Karpas-422 (cell line): ENCODE measurements at regions not wholly inside any gene's neighbourhood (a gene's known extent, or its start where the extent isn't known, plus 50 kb on each side); places are given as distances from the start of the nearest gene placed in this dataset.

Experiments used
- DNase-seq: peaks from one replicate; pipeline ENCODE4 v3.0.0-alpha.2; 2015
- H2AFZ ChIP-seq: fragments of 200-600 bp; sonication (generic); 2 replicates; pipeline ENCODE4 v1.6.1; 2014; ENCODE audit warnings: antibody characterized with exemption, low read length, mixed read lengths
- H3K27ac ChIP-seq: fragments of 200-600 bp; sonication (generic); 2 replicates; pipeline ENCODE4 v1.5.1; 2014; ENCODE audit warnings: mild to moderate bottlenecking, low read length, moderate library complexity
- H3K27me3 ChIP-seq: fragments of 200-600 bp; sonication (generic); 2 replicates; pipeline ENCODE4 v1.6.1; 2014; ENCODE audit warnings: low read length, mixed read lengths
- H3K36me3 ChIP-seq: fragments of 200-600 bp; sonication (generic); 2 replicates; pipeline ENCODE4 v1.6.1; 2014; ENCODE audit warnings: low read length, mixed read lengths; ENCODE audit not compliant: insufficient read depth
- H3K4me1 ChIP-seq: fragments of 200-600 bp; sonication (generic); 2 replicates; pipeline ENCODE4 v1.6.1; 2014; ENCODE audit warnings: mild to moderate bottlenecking, low read length, mixed read lengths
- H3K4me2 ChIP-seq: fragments of 200-600 bp; sonication (generic); 2 replicates; pipeline ENCODE4 v1.6.1; 2014; ENCODE audit warnings: low read length, low read depth, mild to moderate bottlenecking; ENCODE audit not compliant: poor library complexity, severe bottlenecking
- H3K4me3 ChIP-seq: fragments of 200-600 bp; sonication (generic); 2 replicates; pipeline ENCODE4 v1.5.1; 2014; ENCODE audit warnings: mild to moderate bottlenecking, antibody characterized with exemption, low read length, mixed read lengths
- H3K79me2 ChIP-seq: fragments of 200-600 bp; sonication (generic); 2 replicates; pipeline ENCODE4 v1.6.1; 2014; ENCODE audit warnings: mild to moderate bottlenecking, low read length, mixed read lengths
- H3K9ac ChIP-seq: fragments of 200-600 bp; sonication (generic); 2 replicates; pipeline ENCODE4 v1.6.0; 2014; ENCODE audit warnings: low read length
- H3K9me2 ChIP-seq: fragments of 200-600 bp; sonication (generic), shearing (Covaris generic); replicated peaks from 2 replicates; pipeline ENCODE4 v1.6.0; 2014; ENCODE audit warnings: mild to moderate bottlenecking, low read length, moderate library complexity; ENCODE audit not compliant: insufficient read depth
- H3K9me3 ChIP-seq: fragments of 300-700, 200-600 bp; sonication (generic); 2 replicates; pipeline ENCODE4 v1.6.1; 2014; ENCODE audit warnings: low read length, mixed read lengths
- H4K20me1 ChIP-seq: fragments of 200-600 bp; sonication (generic); 2 replicates; pipeline ENCODE4 v1.6.1; 2014; ENCODE audit warnings: mild to moderate bottlenecking, antibody characterized with exemption, low read length, low read depth; ENCODE audit not compliant: insufficient read depth

GRCh38 chr13:86986448-86986847, 684.7 kb upstream of the SLITRK5 start:
- Histone ChIP-seq H3K9ac (no peak overlapping the region), H3K4me1 (no peaks in the 10 kb centered on the region), H3K4me3 (no peak overlapping the region), H3K9me2 (no peaks in the 10 kb centered on the region), H3K9me3 (no peaks in the 10 kb centered on the region), H3K79me2 (no peaks in the 10 kb centered on the region), H3K27me3 (no peaks in the 10 kb centered on the region), H3K36me3 (no peaks in the 10 kb centered on the region), H3K4me2 (no peak overlapping the region), H4K20me1 (no peaks in the 10 kb centered on the region), H3K27ac (no peak overlapping the region), H2AFZ (peak overlapping the region; percentile 95)
- no peak for DNase-seq

GRCh38 chr13:86992251-86992650, 678.9 kb upstream of the SLITRK5 start:
- H3K9ac ChIP-seq, result no peak overlapping the region
- H3K9me2 ChIP-seq, result no peaks in the 10 kb centered on the region
- H3K36me3 ChIP-seq, result no peaks in the 10 kb centered on the region
- H3K27me3 ChIP-seq, result no peaks in the 10 kb centered on the region
- no peak overlapping the region for H3K4me2 ChIP-seq
- no peak overlapping the region for H3K27ac ChIP-seq
- no peaks in the 10 kb centered on the region; the same call in 1 of the 2 replicates for H3K9me3 ChIP-seq
- H2AFZ ChIP-seq, result 0 out of 2 replicates have a peak overlapping the region, but pooled peaks have one; percentile 6
- no peak overlapping the region for H3K4me3 ChIP-seq
- no peaks in the 10 kb centered on the region for H3K79me2 ChIP-seq
- H4K20me1 ChIP-seq, result no peaks in the 10 kb centered on the region
- no peak for DNase-seq
- no peaks in the 10 kb centered on the region for H3K4me1 ChIP-seq

- Histone ChIP-seq H3K36me3 (no peaks in the 10 kb centered on the region), H3K4me1 (no peaks in the 10 kb centered on the region), H3K9me3 (no peaks in the 10 kb centered on the region), H3K27me3 (no peaks in the 10 kb centered on the region), H3K27ac (no peak overlapping the region), H3K9ac (no peak overlapping the region), H3K4me2 (no peak overlapping the region), H4K20me1 (no peaks in the 10 kb centered on the region), H2AFZ (0 out of 2 replicates have a peak overlapping the region, but pooled peaks have one; percentile 5), H3K4me3 (no peak overlapping the region), H3K79me2 (no peaks in the 10 kb centered on the region), H3K9me2 (no peaks in the 10 kb centered on the region)
- DNase-seq, result no peak
Observed at GRCh38 chr13:87003265-87003664, 667.9 kb upstream of the SLITRK5 start.

GRCh38 chr13:87005511-87005910, 665.7 kb upstream of the SLITRK5 start:
- Histone ChIP-seq H3K36me3 (no peaks in the 10 kb centered on the region), H3K4me1 (no peaks in the 10 kb centered on the region), H3K9me2 (no peaks in the 10 kb centered on the region), H3K27me3 (no peaks in the 10 kb centered on the region), H4K20me1 (no peaks in the 10 kb centered on the region), H3K9ac (no peak overlapping the region), H3K27ac (no peak overlapping the region), H3K79me2 (no peaks in the 10 kb centered on the region), H2AFZ (0 out of 2 replicates have a peak overlapping the region, but pooled peaks have one; percentile 66), H3K4me2 (no peak overlapping the region), H3K9me3 (peaks cover 6% of the 10 kb centered on the region; the same call in 1 of the 2 replicates), H3K4me3 (no peak overlapping the region)
- DNase-seq, result no peak

- no peaks in the 10 kb centered on the region for H3K9me3 ChIP-seq
- no peaks in the 10 kb centered on the region for H3K9me2 ChIP-seq
- H3K27ac ChIP-seq, result no peak overlapping the region
- no peaks in the 10 kb centered on the region for H4K20me1 ChIP-seq
- no peaks in the 10 kb centered on the region for H3K79me2 ChIP-seq
- no peak overlapping the region for H2AFZ ChIP-seq
- no peak overlapping the region for H3K4me2 ChIP-seq
- H3K4me3 ChIP-seq, result no peak overlapping the region
- no peaks in the 10 kb centered on the region for H3K4me1 ChIP-seq
- H3K9ac ChIP-seq, result no peak overlapping the region
- H3K36me3 ChIP-seq, result no peaks in the 10 kb centered on the region
- no peak for DNase-seq
- H3K27me3 ChIP-seq, result no peaks in the 10 kb centered on the region
Observed at GRCh38 chr13:87035526-87035925, 635.6 kb upstream of the SLITRK5 start.

GRCh38 chr13:87042946-87043345, 628.2 kb upstream of the SLITRK5 start:
- peaks cover 8% of the 10 kb centered on the region for H3K9me3 ChIP-seq
- peak overlapping the region; percentile 62; the same call in 1 of the 2 replicates for H2AFZ ChIP-seq
- no peaks in the 10 kb centered on the region for H4K20me1 ChIP-seq
- H3K4me3 ChIP-seq, result no peak overlapping the region
- no peak for DNase-seq
- H3K4me2 ChIP-seq, result no peak overlapping the region
- H3K36me3 ChIP-seq, result no peaks in the 10 kb centered on the region
- no peaks in the 10 kb centered on the region for H3K4me1 ChIP-seq
- no peak overlapping the region for H3K27ac ChIP-seq
- no peaks in the 10 kb centered on the region for H3K79me2 ChIP-seq
- no peaks in the 10 kb centered on the region for H3K9me2 ChIP-seq
- H3K9ac ChIP-seq, result no peak overlapping the region
- H3K27me3 ChIP-seq, result no peaks in the 10 kb centered on the region

GRCh38 chr13:87052731-87053130, 618.4 kb upstream of the SLITRK5 start:
- Histone ChIP-seq H3K36me3 (no peaks in the 10 kb centered on the region), H2AFZ (peak overlapping the region; percentile 14), H3K9me2 (no peaks in the 10 kb centered on the region), H4K20me1 (no peaks in the 10 kb centered on the region), H3K79me2 (no peaks in the 10 kb centered on the region), H3K4me2 (no peak overlapping the region), H3K9ac (no peak overlapping the region), H3K27me3 (no peaks in the 10 kb centered on the region), H3K4me3 (0 out of 2 replicates have a peak overlapping the region, but pooled peaks have one; percentile 25), H3K9me3 (peaks cover 13% of the 10 kb centered on the region), H3K4me1 (no peaks in the 10 kb centered on the region), H3K27ac (no peak overlapping the region)
- no peak for DNase-seq

GRCh38 chr13:87057807-87058520, 613.2 kb upstream of the SLITRK5 start:
- H3K4me1 ChIP-seq, result peaks cover 9% of the 10 kb centered on the region; the same call in 1 of the 2 replicates

More at GRCh38 chr13:87057807-87058520, 613.2 kb upstream of the SLITRK5 start:
- no peak overlapping the region for H3K27ac ChIP-seq
- no peaks in the 10 kb centered on the region for H3K9me2 ChIP-seq
- no peaks in the 10 kb centered on the region for H3K27me3 ChIP-seq
- H3K4me3 ChIP-seq, result no peak overlapping the region
- no peak overlapping the region for H3K9ac ChIP-seq
- H2AFZ ChIP-seq, result peak overlapping the region; percentile 61
- no peaks in the 10 kb centered on the region for H3K36me3 ChIP-seq
- H3K9me3 ChIP-seq, result peaks cover 8% of the 10 kb centered on the region
- H4K20me1 ChIP-seq, result no peaks in the 10 kb centered on the region
- DNase-seq, result no peak
- no peak overlapping the region for H3K4me2 ChIP-seq
- no peaks in the 10 kb centered on the region for H3K79me2 ChIP-seq
